Right renal pelvis (tissue), 4 donors: ENCODE measurements at regions not wholly inside any gene's neighbourhood (a gene's known extent, or its start where the extent isn't known, plus 50 kb on each side); places are given as distances from the start of the nearest gene placed in this dataset.
"Not testable (repeated sequence)": the region's sequence is repeated elsewhere in the genome, so short reads cannot be mapped to it uniquely, and the experiment has no call there.

Experiments
- DNase-seq, 4 donors: peaks; one replicate each; pipeline ENCODE4 v3.0.0-alpha.2; 2013; ENCODE audit warnings: low read depth in 4 of 4, low spot score in 3 of 4, missing footprints in 1 of 4

GRCh38 chr4:96390404-96390803 lies 550.5 kb downstream of the PDHA2 start:
- no peak for DNase-seq

GRCh38 chr4:96395747-96396146 lies 555.9 kb downstream of the PDHA2 start:
- DNase-seq: no peak

GRCh38 chr4:96406742-96407141 lies 566.8 kb downstream of the PDHA2 start:
- no peak for DNase-seq

- no peak for DNase-seq
Measured at GRCh38 chr4:96407225-96407624, 567.3 kb downstream of the PDHA2 start.

- peak in 2 of 4 donors; percentile 7 to 14 for DNase-seq
Measured at GRCh38 chr4:96407738-96408463, 568.0 kb downstream of the PDHA2 start.

- DNase-seq: not testable (repeated sequence)
Measured at GRCh38 chr4:96414853-96415252, 575.0 kb downstream of the PDHA2 start.

- DNase-seq: no peak
Measured at GRCh38 chr4:96429657-96430056, 589.8 kb downstream of the PDHA2 start.

GRCh38 chr4:96431094-96431493 lies 591.2 kb downstream of the PDHA2 start:
- DNase-seq: no peak

- DNase-seq: no peak
Measured at GRCh38 chr4:96448315-96448872, 608.5 kb downstream of the PDHA2 start.

GRCh38 chr4:96455045-96455720 lies 615.3 kb downstream of the PDHA2 start:
- DNase-seq: no peak

- not testable (repeated sequence) for DNase-seq
Measured at GRCh38 chr4:96458031-96458430, 618.1 kb downstream of the PDHA2 start.

- no peak for DNase-seq
Measured at GRCh38 chr4:96459105-96459504, 619.2 kb downstream of the PDHA2 start.

GRCh38 chr4:96465834-96466233 lies 625.9 kb downstream of the PDHA2 start:
- DNase-seq: no peak

- no peak for DNase-seq
Measured at GRCh38 chr4:96471956-96472867, 632.3 kb downstream of the PDHA2 start.

- no peak for DNase-seq
Measured at GRCh38 chr4:96473246-96473645, 633.4 kb downstream of the PDHA2 start.

GRCh38 chr4:96483308-96484030 lies 643.6 kb downstream of the PDHA2 start:
- no peak for DNase-seq

GRCh38 chr4:96486563-96486962 lies 646.7 kb downstream of the PDHA2 start:
- no peak for DNase-seq

- DNase-seq: no peak
Measured at GRCh38 chr4:96497621-96498020, 657.7 kb downstream of the PDHA2 start.

GRCh38 chr4:96504386-96504785 lies 664.5 kb downstream of the PDHA2 start:
- DNase-seq: no peak

GRCh38 chr4:96509039-96509741 lies 669.3 kb downstream of the PDHA2 start:
- DNase-seq: no peak
